Endodermal cell (in vitro differentiated cells): ENCODE measurements at regions not wholly inside any gene's neighbourhood (a gene's known extent, or its start where the extent isn't known, plus 50 kb on each side); places are given as distances from the start of the nearest gene placed in this dataset.

ENCODE experiments used
- DNase-seq: peaks from one replicate; pipeline ENCODE4 v3.0.0-alpha.2; 2017
- H3K27ac ChIP-seq: 2 replicates; pipeline ENCODE4 v1.5.1; 2013; ENCODE audit warnings: mild to moderate bottlenecking, low read depth, low read length, moderate library complexity
- H3K27me3 ChIP-seq: 2 replicates; pipeline ENCODE4 v1.6.1; 2013; ENCODE audit warnings: mild to moderate bottlenecking, low read length, moderate library complexity; ENCODE audit not compliant: insufficient read depth, control insufficient read depth, poor library complexity, severe bottlenecking
- H3K36me3 ChIP-seq: 2 replicates; pipeline ENCODE4 v1.7.0; 2013; ENCODE audit warnings: mild to moderate bottlenecking, low read length, moderate library complexity; ENCODE audit not compliant: control insufficient read depth, insufficient read depth
- H3K4me1 ChIP-seq: one replicate; pipeline ENCODE4 v1.7.0; 2013; ENCODE audit warnings: low read length; ENCODE audit not compliant: control insufficient read depth, insufficient read depth
- H3K4me3 ChIP-seq: 2 replicates; pipeline ENCODE4 v1.5.1; 2013; ENCODE audit warnings: mild to moderate bottlenecking, low read length, moderate library complexity
- H3K9ac ChIP-seq: 2 replicates; pipeline ENCODE4 v1.6.1; 2013; ENCODE audit warnings: mild to moderate bottlenecking, low read length, moderate library complexity; ENCODE audit not compliant: poor library complexity, severe bottlenecking; ENCODE audit errors: extremely low read depth
- H3K9me3 ChIP-seq: 2 replicates; pipeline ENCODE4 v1.6.1; 2013; ENCODE audit warnings: mild to moderate bottlenecking, low read length, moderate library complexity; ENCODE audit not compliant: control insufficient read depth
- H3K27ac Mint-ChIP-seq: 2 replicates; pipeline ENCODE4 v1.8.0; 2020; ENCODE audit warnings: mixed read lengths
- H3K27me3 Mint-ChIP-seq: 2 replicates; pipeline ENCODE4 v1.8.0; 2021; ENCODE audit warnings: mild to moderate bottlenecking, mixed read lengths; ENCODE audit not compliant: insufficient read depth
- H3K36me3 Mint-ChIP-seq: 2 replicates; pipeline ENCODE4 v1.8.0; 2020; ENCODE audit warnings: low read depth, mixed read lengths
- H3K4me1 Mint-ChIP-seq: 2 replicates; pipeline ENCODE4 v1.8.0; 2020; ENCODE audit warnings: mixed read lengths
- H3K4me3 Mint-ChIP-seq: 2 replicates; pipeline ENCODE4 v1.8.0; 2020; ENCODE audit warnings: mild to moderate bottlenecking, moderate library complexity, mixed read lengths
- H3K9me3 Mint-ChIP-seq: 2 replicates; pipeline ENCODE4 v1.8.0; 2020; ENCODE audit warnings: mild to moderate bottlenecking, mixed read lengths
- WGBS, 2 experiments: methylation state at CpG; one replicate each; pipeline versions ENCODE4 v1.1.5 to v1.1.7; 2013; ENCODE audit warnings: missing lambda C conversion rate in 2 of 2, mixed read lengths in 1 of 2; ENCODE audit not compliant: insufficient coverage in 1 of 2, insufficient read length in 1 of 2; 5-methylcytosine and 5-hydroxymethylcytosine counted together
- TF ChIP-seq, protein P1 (sequence below): fragments of 200-600 bp; sonication (generic); conservative IDR thresholded peaks from 2 replicates; pipeline ENCODE4 v1.5.0; 2021; ENCODE audit warnings: antibody characterized with exemption, mild to moderate bottlenecking

DNA sequence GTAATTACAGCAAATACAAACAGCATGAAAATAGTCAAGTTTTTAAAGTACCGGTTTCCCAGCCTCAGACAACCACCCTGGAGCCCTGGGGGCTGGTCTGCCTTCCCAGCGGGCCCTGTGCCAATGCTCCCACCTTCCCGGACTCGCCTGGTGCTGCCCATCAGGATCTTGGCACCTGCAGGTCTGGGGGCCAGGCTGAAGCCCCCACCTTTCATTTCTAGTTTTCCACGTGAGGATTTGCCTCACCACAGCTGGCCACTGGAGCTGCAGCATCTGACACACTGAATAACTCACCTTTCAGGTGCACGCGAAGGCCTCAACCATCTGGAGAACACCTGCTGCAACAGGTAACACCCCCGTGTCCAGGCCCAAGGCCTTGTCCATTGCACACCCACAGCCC, 108.7 kb upstream of the THY1 start:
- peaks cover 11% of the 10 kb centered on the region for H3K4me1 ChIP-seq
- peaks cover 40% of the 10 kb centered on the region for H3K27me3 ChIP-seq
- H3K9me3 ChIP-seq = no peaks in the 10 kb centered on the region
- Mint-ChIP-seq H3K36me3 (no peaks in the 10 kb centered on the region), H3K4me3 (no peak overlapping the region), H3K9me3 (no peaks in the 10 kb centered on the region), H3K4me1 (peaks cover 17% of the 10 kb centered on the region), H3K27ac (no peak overlapping the region), H3K27me3 (peaks cover 52% of the 10 kb centered on the region)
- peak; percentile 29 for DNase-seq
- H3K9ac ChIP-seq = no peak overlapping the region
- TF ChIP-seq, protein P1, sequence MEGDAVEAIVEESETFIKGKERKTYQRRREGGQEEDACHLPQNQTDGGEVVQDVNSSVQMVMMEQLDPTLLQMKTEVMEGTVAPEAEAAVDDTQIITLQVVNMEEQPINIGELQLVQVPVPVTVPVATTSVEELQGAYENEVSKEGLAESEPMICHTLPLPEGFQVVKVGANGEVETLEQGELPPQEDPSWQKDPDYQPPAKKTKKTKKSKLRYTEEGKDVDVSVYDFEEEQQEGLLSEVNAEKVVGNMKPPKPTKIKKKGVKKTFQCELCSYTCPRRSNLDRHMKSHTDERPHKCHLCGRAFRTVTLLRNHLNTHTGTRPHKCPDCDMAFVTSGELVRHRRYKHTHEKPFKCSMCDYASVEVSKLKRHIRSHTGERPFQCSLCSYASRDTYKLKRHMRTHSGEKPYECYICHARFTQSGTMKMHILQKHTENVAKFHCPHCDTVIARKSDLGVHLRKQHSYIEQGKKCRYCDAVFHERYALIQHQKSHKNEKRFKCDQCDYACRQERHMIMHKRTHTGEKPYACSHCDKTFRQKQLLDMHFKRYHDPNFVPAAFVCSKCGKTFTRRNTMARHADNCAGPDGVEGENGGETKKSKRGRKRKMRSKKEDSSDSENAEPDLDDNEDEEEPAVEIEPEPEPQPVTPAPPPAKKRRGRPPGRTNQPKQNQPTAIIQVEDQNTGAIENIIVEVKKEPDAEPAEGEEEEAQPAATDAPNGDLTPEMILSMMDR = no peak
- no peak overlapping the region for H3K27ac ChIP-seq
- no peak overlapping the region for H3K4me3 ChIP-seq
- WGBS, 2 experiments = 91 to 92% methylated on average over 6 to 8 of the region's 8 CpGs
- H3K36me3 ChIP-seq = no peaks in the 10 kb centered on the region

DNA sequence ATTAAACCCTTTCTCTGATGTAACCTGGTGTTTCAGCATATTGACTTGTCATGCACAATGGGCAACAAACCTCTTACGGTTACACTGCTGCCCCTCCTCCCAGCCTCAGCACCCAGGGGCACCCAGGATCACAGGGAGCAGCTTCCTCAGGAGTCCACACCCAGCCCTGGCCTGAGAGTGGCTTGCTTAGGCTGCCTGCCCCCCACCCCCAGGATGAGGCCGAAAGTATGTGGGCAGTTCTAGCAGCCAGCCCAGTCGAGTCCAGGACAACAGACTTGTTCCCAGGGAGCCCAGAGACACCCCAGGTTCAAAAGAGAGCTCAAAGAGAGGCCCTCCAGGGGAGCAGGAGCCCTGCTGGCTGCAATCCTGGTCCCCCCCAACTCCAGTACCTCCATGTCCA, 108.1 kb upstream of the THY1 start:
- Mint-ChIP-seq H3K27me3 (peaks cover 50% of the 10 kb centered on the region), H3K27ac (no peak overlapping the region)
- WGBS, 2 experiments = 67 to 88% methylated on average over 1 to 3 of the region's 3 CpGs

DNA sequence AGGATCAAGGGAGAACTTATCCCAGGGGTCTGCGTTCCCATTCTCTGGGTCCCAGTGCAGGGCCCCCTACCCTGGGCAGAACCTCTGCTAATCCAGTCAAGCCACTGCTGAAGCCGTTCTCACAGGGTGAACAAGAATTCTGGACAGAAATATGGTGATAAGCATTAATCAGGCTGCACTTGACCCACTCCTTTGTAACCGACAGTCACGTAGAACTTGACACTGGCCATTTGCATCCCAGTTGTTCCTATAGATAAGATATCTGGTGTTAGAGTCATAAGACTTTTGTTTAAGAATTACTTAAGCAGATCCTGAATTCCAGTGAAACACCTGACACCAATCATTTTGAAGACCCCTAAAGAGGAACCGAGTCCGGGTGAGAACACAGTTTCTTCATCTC, 107.5 kb upstream of the THY1 start:
- DNase-seq = no peak
- H3K9ac ChIP-seq = no peak overlapping the region
- no peak overlapping the region for H3K27ac ChIP-seq
- no peak overlapping the region for H3K4me3 Mint-ChIP-seq
- TF ChIP-seq, protein P1 = no peak
- peaks cover 50% of the 10 kb centered on the region for H3K27me3 Mint-ChIP-seq
- peaks cover 40% of the 10 kb centered on the region for H3K27me3 ChIP-seq
- peaks cover 17% of the 10 kb centered on the region for H3K4me1 Mint-ChIP-seq
- H3K36me3 Mint-ChIP-seq = no peaks in the 10 kb centered on the region
- H3K4me3 ChIP-seq = no peak overlapping the region
- 78 to 82% methylated on average over 6 of the region's 6 CpGs for WGBS, 2 experiments
- H3K9me3 Mint-ChIP-seq = no peaks in the 10 kb centered on the region
- H3K27ac Mint-ChIP-seq = no peak overlapping the region
- H3K4me1 ChIP-seq = peaks cover 11% of the 10 kb centered on the region
- no peaks in the 10 kb centered on the region for H3K36me3 ChIP-seq
- H3K9me3 ChIP-seq = no peaks in the 10 kb centered on the region

More for the DNA sequence above, 108.1 kb upstream of the THY1 start:
- Histone ChIP-seq H3K9ac (no peak overlapping the region), H3K4me3 (no peak overlapping the region), H3K36me3 (no peaks in the 10 kb centered on the region), H3K4me1 (peaks cover 11% of the 10 kb centered on the region), H3K27me3 (peaks cover 40% of the 10 kb centered on the region), H3K9me3 (no peaks in the 10 kb centered on the region), H3K27ac (no peak overlapping the region)
- DNase-seq = peak; percentile 34
- no peaks in the 10 kb centered on the region for H3K9me3 Mint-ChIP-seq
- no peak overlapping the region for H3K4me3 Mint-ChIP-seq
- H3K36me3 Mint-ChIP-seq = no peaks in the 10 kb centered on the region
- peaks cover 17% of the 10 kb centered on the region for H3K4me1 Mint-ChIP-seq
- TF ChIP-seq, protein P1 = no peak
